ENCODE measurements at regions not wholly inside any gene's neighbourhood (a gene's known extent, or its start where the extent isn't known, plus 50 kb on each side); places are given as distances from the start of the nearest gene placed in this dataset. TPM values are rescaled to one million over a fixed set of nuclear protein-coding genes. Genes with fewer than 3 reads are reported as not detected.

DNA sequence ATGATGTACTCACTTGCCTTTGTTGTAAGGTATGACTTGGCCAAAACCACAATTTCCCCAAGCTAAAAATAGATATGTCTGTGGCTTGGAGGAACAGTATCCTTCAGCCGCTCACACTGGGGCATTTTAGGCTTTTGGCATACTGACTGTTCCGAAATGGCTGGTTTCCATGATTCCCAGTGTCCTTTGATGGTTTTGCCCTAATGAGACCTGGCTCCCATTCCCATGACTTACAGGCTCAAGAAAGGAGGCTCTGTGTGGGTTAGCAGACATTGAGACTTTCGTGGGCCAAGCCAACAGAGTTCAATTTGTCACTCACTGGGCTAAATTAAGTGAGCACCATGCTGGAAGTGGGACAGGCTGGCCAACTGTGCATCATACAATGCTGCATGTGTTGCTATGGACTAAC is 150.6 kb downstream of the CEP135 start:
- DNase-seq (ENCODE audit: low read depth in 2 of 3, low spot score in 2 of 3): peak in 1 of 3 donors; percentile 8

DNA sequence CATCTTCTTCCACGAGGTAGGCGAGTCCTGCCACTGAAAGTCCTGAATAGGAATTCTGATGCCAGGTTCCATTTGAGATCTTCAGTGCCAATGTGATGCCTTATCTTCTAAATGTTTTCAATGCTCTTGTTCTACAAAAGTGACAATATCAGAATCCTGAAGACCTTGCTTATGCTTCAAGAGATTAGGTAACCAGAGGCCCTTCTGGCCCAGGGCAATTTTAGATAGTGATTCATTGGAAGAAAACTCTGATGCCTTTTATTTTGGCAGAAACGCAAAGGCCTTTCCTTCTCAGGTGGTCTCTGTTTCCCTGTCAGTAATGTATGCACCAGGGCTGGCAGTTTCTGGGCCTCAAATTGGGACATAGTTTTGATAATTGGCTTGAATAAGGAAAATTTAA is 144.8 kb downstream of the CEP135 start:
- DNase-seq (ENCODE audit: low read depth in 2 of 3, low spot score in 2 of 3): no peak

DNA sequence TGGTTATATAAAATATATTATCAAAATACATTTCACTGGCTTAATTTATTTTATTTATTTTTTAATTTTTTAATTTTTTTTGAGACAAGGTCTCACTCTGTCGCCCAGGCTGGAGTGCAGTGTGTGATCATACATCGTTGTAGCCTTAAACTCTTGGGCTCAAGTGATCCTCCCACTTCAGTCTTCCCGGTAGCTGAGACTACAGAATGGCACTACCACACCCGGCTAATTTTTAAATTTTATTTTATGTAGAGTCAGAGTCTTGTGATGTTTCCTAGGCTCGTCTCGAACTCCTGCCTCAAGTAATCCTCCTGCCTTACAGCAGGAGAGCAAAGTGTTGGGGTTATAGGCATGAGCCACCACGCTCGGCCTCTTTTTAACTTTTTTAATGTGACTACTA is 143.8 kb downstream of the CEP135 start:
- no peak for DNase-seq (ENCODE audit: low read depth in 2 of 3, low spot score in 2 of 3)

DNA sequence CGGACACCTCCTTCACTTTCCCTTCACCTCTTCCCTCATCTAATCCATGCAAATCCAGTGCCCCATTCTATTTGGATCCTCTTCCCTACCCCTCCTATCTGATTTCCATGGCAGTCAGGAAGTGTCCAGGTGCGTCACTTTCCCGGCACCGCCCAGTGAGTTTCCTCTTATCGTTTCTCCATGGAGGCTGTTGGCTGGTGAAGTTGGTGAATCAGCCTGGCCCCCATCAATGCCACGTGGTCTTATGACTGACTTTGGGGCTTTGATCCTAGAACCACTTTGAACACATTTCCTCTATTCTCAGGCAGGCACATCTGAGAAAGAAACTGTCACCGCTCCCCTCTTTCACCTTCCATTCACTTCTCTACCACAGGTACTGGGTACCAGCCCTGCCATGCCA is 137.8 kb downstream of the CEP135 start:
- DNase-seq (ENCODE audit: low read depth in 2 of 3, low spot score in 2 of 3): no peak

DNA sequence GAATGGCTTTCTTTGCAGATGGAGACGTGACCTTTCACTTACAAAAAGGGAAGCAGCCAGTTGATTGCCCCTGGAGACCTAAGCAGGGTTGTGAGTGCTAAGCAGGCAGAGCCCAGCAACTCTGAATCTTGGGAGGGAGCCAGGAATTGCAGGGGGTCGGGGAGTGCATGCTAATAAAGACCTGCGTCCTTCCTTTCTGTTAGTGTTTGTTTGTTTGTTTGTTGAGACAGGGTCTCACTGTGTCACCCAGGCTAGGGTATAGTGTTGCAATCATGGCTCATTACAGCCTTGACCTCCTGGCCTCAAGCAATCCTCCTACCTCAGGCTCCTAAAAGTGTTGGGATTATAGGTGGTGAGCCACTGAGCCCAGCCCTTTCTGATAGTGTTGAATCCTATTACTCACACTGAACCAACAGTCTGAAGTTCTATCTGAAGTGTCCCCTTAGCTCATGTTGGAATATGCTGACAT is 137.4 kb downstream of the CEP135 start:
- DNase-seq (ENCODE audit: low read depth in 2 of 3, low spot score in 2 of 3): peak in 1 of 3 donors; percentile 19

DNA sequence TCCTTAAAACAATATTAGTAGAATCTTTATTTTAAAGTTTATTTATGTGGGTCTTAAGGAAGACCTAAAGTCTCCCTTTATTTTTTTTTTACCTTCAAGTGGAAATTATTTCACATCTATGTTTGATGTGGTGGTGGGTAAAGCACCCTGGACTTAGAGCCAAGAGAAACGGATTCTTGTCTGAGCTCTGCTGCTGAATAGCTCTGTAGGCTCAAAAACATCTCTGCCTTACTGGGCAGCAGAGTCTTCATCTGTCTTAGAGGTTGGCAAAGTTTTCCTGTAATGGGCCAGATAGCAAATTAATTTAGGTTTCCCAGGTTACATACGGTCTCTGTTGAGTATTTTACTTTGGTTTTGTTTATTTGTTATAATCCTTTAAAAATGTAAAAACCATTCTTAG is 136.5 kb downstream of the CEP135 start:
- no peak for DNase-seq (ENCODE audit: low read depth in 2 of 3, low spot score in 2 of 3)

DNA sequence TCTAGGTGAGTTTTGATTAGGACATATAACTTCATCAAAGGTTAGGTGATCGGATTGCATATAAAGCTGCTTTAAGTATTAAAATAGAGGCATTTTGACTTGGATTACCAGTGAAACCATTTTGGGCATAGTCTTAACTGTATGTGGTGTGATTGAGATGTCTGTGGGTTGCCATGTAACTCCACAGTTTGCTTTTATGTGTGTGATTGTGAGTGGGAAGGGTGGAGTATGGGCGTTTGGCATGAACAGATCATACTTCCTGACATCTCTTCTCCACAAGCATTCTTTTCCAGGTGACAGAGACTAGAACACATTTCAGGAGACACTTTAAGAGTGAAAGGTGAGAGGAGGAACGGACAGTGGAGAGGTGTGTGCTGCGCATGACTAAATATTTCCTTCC is 136.1 kb downstream of the CEP135 start:
- no peak for DNase-seq (ENCODE audit: low read depth in 2 of 3, low spot score in 2 of 3)

Small RNAs in the stretch of these regions (small RNA-seq; reads per million reads assigned to genes)
- not detected for gene RNA5SP161

Data from hematopoietic multipotent progenitor cell (in vitro differentiated cells).